VCaP (cell line): ENCODE measurements at regions not wholly inside any gene's neighbourhood (a gene's known extent, or its start where the extent isn't known, plus 50 kb on each side); places are given as distances from the start of the nearest gene placed in this dataset.

Experiments used
- H3K27ac ChIP-seq: fragments of 450-650 bp; 2 replicates; pipeline ENCODE4 v1.5.1; 2017
- CTCF ChIP-seq: fragments of 450-650 bp; conservative IDR thresholded peaks from 2 replicates; pipeline ENCODE4 v1.5.1; 2017; ENCODE audit warnings: mild to moderate bottlenecking, moderate library complexity

DNA sequence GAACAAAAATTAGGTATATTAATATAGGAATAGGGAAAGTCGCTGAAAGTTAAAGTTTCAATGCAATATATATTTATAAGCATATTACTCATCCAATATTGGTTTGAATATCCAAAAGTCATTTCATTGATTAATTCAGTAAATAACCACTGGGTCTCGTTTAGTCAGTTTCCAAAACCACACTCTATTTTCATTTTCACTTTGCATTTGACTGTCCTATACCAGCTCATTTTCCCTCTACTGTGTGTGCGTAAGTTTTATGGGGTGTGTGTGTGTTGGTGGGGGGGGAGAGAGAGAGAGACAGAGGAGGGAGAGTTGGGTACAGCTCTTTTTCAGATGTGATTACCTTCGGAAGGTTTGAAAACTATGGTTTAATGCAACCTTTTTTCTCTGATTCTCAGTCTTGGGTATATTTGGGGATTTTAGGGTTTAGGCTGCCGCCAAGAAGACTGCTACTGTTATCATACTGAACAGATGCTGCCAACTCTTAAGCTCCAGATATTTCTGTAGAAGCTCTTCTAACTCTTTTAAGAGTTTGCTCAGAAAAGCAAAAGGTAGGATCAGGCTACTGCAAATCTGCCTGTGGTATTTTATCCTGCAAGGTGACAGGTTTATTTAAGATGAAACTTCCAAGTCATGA is 1427.4 kb downstream of the PCDH7 start:
- no peak for TF ChIP-seq CTCF
- H3K27ac ChIP-seq, result no peak overlapping the region

DNA sequence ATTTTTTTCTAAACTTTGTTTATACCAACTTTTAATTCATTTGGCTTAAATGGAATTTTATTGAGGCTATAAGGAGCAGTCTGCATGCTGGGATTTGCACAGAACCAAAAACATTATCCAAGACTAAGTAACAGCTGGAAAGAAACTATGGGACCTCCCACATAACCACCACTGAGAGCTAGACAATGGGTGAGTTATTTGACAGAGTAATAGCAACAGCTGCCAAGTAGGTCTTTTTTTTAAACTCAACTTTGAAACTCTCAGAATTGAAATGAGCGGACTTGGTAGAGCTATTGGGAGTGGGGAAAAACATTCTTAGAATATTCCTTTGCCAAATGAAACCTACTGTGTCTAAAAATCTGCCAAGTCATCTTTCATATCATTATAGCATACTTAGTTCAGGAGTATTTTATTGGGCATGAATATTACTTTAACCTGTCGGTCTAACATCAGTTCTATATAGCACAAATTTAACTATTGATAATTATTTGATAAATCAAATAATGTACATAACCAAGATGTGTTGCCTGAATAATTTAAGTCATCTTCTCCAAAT is 1428.0 kb downstream of the PCDH7 start:
- no peak for TF ChIP-seq CTCF
- H3K27ac ChIP-seq, result no peak overlapping the region

- H3K27ac ChIP-seq, result no peak overlapping the region
- no peak for TF ChIP-seq CTCF
Observed at GRCh38 chr4:32158961-32159360, 1438.8 kb downstream of the PCDH7 start.

- no peak for TF ChIP-seq CTCF
- H3K27ac ChIP-seq, result no peak overlapping the region
Observed at GRCh38 chr4:32161392-32161791, 1441.2 kb downstream of the PCDH7 start.

- TF ChIP-seq CTCF, result no peak
- no peak overlapping the region for H3K27ac ChIP-seq
Observed at GRCh38 chr4:32163125-32163524, 1443.0 kb downstream of the PCDH7 start.

GRCh38 chr4:32169841-32170240 is 1449.7 kb downstream of the PCDH7 start:
- no peak overlapping the region for H3K27ac ChIP-seq
- no peak for TF ChIP-seq CTCF

- no peak overlapping the region for H3K27ac ChIP-seq
- TF ChIP-seq CTCF, result no peak
Observed at GRCh38 chr4:32172086-32172485, 1451.9 kb downstream of the PCDH7 start.
